Spleen (tissue), 7 donors: ENCODE measurements at regions not wholly inside any gene's neighbourhood (a gene's known extent, or its start where the extent isn't known, plus 50 kb on each side); places are given as distances from the start of the nearest gene placed in this dataset.

ENCODE experiments used
- CTCF ChIP-seq, 11 experiments: fragments of 200-600 bp in 7 of 11; fragments of 450-650 bp in 4 of 11; sonication (generic) in 4 of 11; IDR thresholded peaks in 8 of 11; conservative IDR thresholded peaks in 3 of 11; 1 replicate in 7 of 11; 2 replicates in 4 of 11; pipeline versions ENCODE4 v1.4.0 to v1.8.0; 2016 to 2021; ENCODE audit warnings: antibody characterized with exemption in 11 of 11, inconsistent platforms in 4 of 11, mild to moderate bottlenecking in 1 of 11
- POLR2A ChIP-seq, 3 donors: fragments of 450-650 bp; IDR thresholded peaks; one replicate each; pipeline ENCODE4 v1.5.1; 2017; ENCODE audit warnings: antibody characterized with exemption in 3 of 3, mild to moderate bottlenecking in 1 of 3
- POLR2AphosphoS5 ChIP-seq, 3 donors: sonication (generic); formaldehyde crosslinking; IDR thresholded peaks; one replicate each; pipeline ENCODE4 v1.5.1; 2017; ENCODE audit warnings: antibody characterized with exemption in 3 of 3
- donor health status: DM: no; HTN: no; CAD: no; lungs with moderate emphysema.
- donor health status: DM: no; HTN: no; CAD: no.
- donor health status: DM: no; HTN: no; CAD: no.

DNA sequence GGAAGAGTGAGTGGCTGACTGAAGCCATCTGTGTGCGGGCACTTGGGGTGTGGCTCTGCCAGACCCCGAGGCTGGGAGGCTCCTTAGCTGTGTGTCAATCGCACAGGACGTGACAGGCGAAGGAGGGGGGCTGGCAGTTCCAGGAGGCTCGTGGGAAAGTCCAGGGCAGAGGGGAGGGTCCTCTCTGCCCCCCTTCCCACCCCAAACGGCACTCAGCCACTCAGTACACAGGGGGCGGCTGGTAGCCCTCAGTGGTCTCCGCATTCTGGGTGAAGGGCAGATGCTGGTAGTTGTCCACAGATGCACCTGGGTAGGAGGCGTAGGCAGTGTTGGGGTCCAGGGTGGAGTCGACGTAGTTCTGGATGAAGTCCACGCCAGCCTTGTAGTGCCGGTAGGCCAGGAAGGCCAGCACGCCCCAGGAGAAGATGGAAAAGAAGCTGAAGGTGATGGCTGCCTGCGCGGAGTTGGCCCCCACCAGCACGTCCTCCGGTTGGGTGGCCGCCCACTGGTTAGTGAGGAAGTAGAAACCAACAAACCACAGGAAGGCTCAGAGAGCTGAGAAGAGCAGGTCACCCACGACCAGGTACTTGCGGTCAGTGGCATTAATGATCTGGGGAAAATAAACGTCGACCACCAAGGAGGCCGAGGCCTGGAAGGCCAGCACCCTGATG, 85.4 kb upstream of the CEP78 start:
- no peak for TF ChIP-seq CTCF (IDR thresholded peaks at IDR 0.05 in 8 of 11, conservative IDR thresholded peaks at IDR 0.05 in 3 of 11)
- TF ChIP-seq POLR2A (IDR thresholded peaks at IDR 0.05): no peak
- no peak for TF ChIP-seq POLR2AphosphoS5 (IDR thresholded peaks at IDR 0.05)
